ENCODE measurements at regions not wholly inside any gene's neighbourhood (a gene's known extent, or its start where the extent isn't known, plus 50 kb on each side); places are given as distances from the start of the nearest gene placed in this dataset.

DNA sequence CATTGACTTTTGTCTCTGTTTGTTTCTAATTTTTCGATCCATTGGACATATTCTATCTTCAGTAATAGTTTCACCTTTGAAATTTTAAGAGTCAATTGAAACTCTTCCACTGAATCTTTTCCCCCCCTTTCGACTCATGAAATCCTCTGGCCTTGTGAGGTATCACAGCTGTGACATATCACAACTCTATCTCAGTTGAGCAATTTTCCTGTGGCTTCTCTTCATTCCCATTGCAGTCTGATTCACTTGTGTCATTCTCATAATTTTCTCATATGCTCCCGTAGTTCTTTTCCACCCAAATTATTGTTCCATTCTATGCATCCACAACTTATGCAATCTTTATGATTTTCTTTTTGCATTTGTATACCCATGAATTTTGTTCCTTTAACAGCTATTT is 261.6 kb downstream of the DACT1 start:
- H3K4me3 ChIP-seq (ENCODE audit: low read length) = no peak overlapping the region
- TF ChIP-seq, protein P1, sequence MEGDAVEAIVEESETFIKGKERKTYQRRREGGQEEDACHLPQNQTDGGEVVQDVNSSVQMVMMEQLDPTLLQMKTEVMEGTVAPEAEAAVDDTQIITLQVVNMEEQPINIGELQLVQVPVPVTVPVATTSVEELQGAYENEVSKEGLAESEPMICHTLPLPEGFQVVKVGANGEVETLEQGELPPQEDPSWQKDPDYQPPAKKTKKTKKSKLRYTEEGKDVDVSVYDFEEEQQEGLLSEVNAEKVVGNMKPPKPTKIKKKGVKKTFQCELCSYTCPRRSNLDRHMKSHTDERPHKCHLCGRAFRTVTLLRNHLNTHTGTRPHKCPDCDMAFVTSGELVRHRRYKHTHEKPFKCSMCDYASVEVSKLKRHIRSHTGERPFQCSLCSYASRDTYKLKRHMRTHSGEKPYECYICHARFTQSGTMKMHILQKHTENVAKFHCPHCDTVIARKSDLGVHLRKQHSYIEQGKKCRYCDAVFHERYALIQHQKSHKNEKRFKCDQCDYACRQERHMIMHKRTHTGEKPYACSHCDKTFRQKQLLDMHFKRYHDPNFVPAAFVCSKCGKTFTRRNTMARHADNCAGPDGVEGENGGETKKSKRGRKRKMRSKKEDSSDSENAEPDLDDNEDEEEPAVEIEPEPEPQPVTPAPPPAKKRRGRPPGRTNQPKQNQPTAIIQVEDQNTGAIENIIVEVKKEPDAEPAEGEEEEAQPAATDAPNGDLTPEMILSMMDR (conservative IDR thresholded peaks at IDR 0.05; ENCODE audit: low read length) = no peak
- DNase-seq (ENCODE audit: low read depth) = peak; percentile 88

DNA sequence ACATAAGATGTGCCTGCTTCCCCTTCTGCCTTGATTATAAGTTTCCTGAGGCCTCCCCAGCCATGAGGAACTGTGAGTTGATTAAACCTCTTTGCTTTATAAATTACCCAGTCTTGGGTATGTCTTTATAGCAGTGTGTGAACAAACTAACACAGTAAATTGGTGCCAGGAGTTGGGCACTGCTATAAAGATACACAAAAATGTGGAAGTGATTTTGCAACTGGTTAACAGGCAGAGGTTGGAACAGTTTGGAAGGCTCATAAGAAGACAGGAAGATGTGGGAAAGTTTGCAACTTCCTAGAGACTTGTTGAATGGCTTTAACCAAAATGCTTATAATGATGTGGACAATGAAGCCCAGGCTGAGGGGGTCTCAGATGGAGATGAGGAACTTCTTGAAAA is 264.1 kb downstream of the DACT1 start:
- peak; percentile 59 for DNase-seq (ENCODE audit: low read depth)
- TF ChIP-seq, protein P1 (conservative IDR thresholded peaks at IDR 0.05; ENCODE audit: low read length) = no peak
- H3K4me3 ChIP-seq (ENCODE audit: low read length) = no peak overlapping the region

DNA sequence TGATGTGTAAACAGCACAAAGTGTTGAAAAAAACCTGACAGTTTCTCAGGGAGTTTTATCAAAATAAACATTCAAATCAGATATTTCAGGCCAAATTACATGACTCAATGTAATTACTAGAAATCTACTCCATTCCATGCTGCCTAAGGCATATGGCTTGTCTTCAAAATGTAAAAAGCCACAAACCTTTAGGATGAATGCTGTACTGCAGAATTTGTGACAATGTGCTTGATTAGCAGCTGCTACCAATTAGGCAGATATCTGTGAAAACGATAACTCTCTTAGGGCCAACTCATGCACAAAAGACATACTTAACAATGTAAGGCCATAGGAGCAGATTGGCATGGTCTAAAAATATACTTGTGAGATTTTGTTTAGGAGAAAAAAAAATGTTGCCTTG is 267.0 kb downstream of the DACT1 start:
- H3K4me3 ChIP-seq (ENCODE audit: low read length) = no peak overlapping the region
- peak; percentile 27 for DNase-seq (ENCODE audit: low read depth)
- TF ChIP-seq, protein P1 (conservative IDR thresholded peaks at IDR 0.05; ENCODE audit: low read length) = no peak

DNA sequence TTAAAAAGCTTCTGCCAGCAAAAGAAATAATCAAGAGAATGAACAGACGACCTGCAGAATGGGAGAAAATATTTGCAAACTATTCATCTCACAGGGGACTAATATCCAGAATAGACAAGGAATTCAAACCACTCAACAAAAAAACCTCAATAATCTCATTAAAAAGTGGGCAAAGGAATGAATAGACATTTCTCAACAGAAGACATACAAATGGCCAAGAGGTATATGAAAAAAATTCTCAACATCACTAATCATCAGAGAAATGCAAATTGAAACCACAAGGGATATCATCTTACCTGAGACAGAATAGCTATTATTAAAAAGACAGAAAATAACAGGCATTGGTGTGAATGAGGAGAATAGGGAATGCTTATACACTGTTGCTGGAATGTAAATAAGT is 270.0 kb downstream of the DACT1 start:
- TF ChIP-seq, protein P1 (conservative IDR thresholded peaks at IDR 0.05; ENCODE audit: low read length) = no peak
- DNase-seq (ENCODE audit: low read depth) = peak; percentile 69
- H3K4me3 ChIP-seq (ENCODE audit: low read length) = no peak overlapping the region

DNA sequence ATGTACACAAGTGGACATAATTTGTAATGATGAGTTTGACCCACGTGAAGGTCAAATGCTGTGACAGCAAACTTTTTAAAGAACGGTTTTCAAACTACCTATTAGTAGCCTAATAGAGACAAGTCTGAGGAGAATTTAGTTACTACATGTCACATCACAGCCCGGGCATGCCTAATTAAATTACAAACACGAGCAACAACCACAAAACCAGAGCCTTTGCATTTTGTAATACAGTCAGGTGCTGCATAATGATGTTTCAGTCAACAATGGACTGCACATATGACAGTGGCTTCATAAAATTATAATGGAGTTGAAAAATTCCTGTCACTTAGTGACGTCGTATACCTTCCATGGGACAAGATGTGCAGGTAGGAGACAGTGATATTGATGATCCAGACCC is 274.5 kb downstream of the DACT1 start:
- TF ChIP-seq, protein P1 (conservative IDR thresholded peaks at IDR 0.05; ENCODE audit: low read length) = no peak
- no peak for DNase-seq (ENCODE audit: low read depth)

DNA sequence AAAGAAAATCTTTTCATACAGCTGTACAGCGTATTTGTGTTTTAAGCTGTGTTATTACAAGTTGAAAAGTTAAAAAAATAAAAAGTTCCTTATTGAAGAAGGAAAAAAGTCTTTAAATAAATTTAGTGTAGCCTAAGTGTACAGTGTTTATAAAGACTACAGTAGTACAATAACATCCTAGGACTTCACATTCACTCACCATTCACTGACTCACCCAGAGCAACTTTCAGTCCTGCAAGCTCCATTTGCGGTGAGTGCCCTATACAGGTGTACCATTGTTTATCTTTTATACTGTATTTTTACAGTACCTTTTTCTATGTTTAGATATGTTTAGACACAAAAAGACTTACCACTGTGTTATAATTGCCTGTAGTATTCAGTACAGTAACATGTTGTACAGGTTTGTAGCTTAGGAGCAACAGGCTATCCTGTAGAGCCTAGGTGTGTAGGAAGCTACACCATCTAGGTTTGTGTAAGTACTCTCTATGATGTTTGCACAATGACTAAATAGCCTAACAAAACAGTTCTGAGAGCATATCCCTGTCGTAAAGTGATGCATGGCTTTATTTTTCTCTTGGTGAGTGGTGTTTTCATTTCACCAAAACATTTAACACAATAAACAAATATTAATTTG is 275.2 kb downstream of the DACT1 start:
- no peak overlapping the region for H3K4me3 ChIP-seq (ENCODE audit: low read length)
- TF ChIP-seq, protein P1 (conservative IDR thresholded peaks at IDR 0.05; ENCODE audit: low read length) = no peak
- no peak for DNase-seq (ENCODE audit: low read depth)

More for the DNA sequence above, 274.5 kb downstream of the DACT1 start:
- H3K4me3 ChIP-seq (ENCODE audit: low read length) = no peak overlapping the region

DNA sequence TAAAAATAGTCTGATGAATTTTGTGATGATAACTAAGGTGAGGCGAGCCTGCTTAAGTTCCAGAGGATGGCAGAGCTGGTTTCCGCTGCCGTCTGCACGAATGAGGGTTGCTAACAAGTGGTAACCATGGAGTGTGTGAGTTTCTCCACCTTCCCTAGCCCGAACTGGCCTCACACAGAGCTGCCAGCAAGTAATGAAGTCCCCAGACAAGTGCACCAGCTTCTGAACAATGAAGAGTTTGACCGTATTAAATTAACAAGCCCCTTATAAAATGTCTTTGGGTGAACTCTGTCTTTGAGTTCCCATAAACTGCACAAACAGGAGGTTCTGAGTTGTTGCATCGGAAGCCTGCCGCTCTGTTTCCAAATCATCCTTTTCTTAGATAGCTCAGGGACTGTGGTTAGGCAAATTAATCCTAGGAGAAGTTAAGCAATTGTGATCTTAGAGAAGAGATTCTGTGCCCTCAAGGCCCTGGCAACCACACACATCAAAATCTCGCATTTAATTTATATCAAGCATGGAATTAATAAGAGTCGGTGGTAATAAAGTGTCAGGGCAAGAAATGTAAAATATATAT is 274.1 kb upstream of the DAAM1 start:
- no peak overlapping the region for H3K4me3 ChIP-seq (ENCODE audit: low read length)
- TF ChIP-seq, protein P1 (conservative IDR thresholded peaks at IDR 0.05; ENCODE audit: low read length) = no peak
- DNase-seq (ENCODE audit: low read depth) = no peak

All from AG10803 (cell line).